ENCODE measurements at regions not wholly inside any gene's neighbourhood (a gene's known extent, or its start where the extent isn't known, plus 50 kb on each side); places are given as distances from the start of the nearest gene placed in this dataset.

- FAIRE-seq = peak; percentile 20
- TF ChIP-seq POLR2A (IDR thresholded peaks at IDR 0.05; ENCODE audit: low read depth, low read length) = no peak
Measured at GRCh38 chr3:83843716-83844115, 1115.1 kb upstream of the CADM2 start.

DNA sequence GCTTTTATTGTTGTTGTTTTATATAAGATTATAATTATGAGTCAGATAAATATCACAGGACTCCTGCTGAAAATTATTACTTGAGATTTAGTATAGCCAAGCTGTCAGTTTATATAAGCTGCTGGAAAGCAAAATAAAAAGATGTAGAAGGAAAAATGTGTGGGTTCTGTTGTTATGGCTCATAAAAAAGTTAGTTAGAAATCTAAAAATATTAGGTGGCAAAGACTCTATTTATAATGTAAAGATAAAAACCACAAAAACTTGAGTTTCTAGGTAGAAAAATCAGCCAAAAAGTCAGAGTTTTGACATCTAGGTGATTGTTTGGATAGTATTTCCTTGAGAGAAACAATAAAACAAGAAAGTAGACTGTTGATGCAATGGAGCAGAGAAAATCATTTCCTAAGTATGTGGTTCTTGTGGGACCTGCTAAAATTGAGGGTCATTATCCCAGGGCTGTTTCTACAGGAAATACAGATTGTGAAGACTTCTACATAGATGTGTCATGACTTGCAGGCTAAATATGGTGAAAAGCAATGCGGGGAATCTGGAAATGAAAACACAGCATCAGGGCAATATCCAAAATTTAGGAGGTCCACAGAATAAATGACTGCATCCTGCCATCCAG lies 1109.6 kb upstream of the CADM2 start:
- DNase-seq (ENCODE audit: insufficient read length, low spot score) (no peak), FAIRE-seq (no peak)
- no peak for TF ChIP-seq POLR2A (IDR thresholded peaks at IDR 0.05; ENCODE audit: low read depth, low read length)

More at GRCh38 chr3:83843716-83844115, 1115.1 kb upstream of the CADM2 start:
- no peak for DNase-seq (ENCODE audit: insufficient read length, low spot score)

- DNase-seq (ENCODE audit: insufficient read length, low spot score) = no peak
- FAIRE-seq = no peak
- TF ChIP-seq POLR2A (IDR thresholded peaks at IDR 0.05; ENCODE audit: low read depth, low read length) = no peak
Measured at GRCh38 chr3:83863380-83863779, 1095.4 kb upstream of the CADM2 start.

GRCh38 chr3:83868909-83869567 lies 1089.8 kb upstream of the CADM2 start:
- DNase-seq (ENCODE audit: insufficient read length, low spot score) (no peak), FAIRE-seq (no peak)
- no peak for TF ChIP-seq POLR2A (IDR thresholded peaks at IDR 0.05; ENCODE audit: low read depth, low read length)

- FAIRE-seq (peak; percentile 23), DNase-seq (ENCODE audit: insufficient read length, low spot score) (no peak)
Measured at GRCh38 chr3:83873550-83873949, 1085.2 kb upstream of the CADM2 start.

DNA sequence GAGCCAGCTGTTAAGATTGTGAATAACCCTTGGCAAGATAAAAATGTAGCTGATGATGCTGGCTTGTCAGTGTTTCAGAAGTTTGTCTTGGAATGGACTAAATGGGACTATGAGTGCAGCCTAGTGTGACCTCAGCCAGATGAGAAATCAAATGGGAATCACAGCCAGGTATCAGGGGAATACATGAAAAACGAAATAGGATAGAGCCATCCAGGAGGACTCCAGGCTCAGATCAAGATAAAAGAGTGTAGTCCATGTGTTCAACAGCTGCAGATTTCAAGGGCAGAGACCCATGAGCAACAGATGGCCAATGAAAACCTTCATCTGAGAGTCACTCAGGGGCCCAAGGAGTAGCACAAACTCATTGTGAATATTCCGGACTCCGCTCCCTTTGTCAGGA lies 1080.9 kb upstream of the CADM2 start:
- no peak for DNase-seq (ENCODE audit: insufficient read length, low spot score)
- FAIRE-seq = no peak
- TF ChIP-seq POLR2A (IDR thresholded peaks at IDR 0.05; ENCODE audit: low read depth, low read length) = no peak

More at GRCh38 chr3:83873550-83873949, 1085.2 kb upstream of the CADM2 start:
- no peak for TF ChIP-seq POLR2A (IDR thresholded peaks at IDR 0.05; ENCODE audit: low read depth, low read length)

DNA sequence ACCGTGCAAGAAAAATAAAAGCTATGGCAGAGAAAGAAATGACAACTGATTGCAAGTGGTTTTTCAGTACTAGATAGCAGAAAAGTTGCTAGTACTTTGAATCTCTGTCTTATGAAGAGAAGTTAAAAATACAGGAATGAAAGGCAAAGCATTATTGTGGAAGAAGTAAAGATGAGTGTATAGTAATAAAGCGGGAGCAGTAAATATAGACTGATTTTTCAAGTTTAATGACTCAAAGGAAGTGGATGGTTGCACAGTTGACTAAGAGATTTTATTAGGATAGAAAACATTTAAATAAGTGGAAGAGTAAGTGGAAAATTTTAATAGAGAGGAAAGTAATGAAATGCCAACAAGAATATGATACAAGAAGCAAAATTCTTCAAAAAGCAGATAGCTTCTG lies 1076.1 kb upstream of the CADM2 start:
- FAIRE-seq (no peak), DNase-seq (ENCODE audit: insufficient read length, low spot score) (no peak)
- TF ChIP-seq POLR2A (IDR thresholded peaks at IDR 0.05; ENCODE audit: low read depth, low read length) = no peak

GRCh38 chr3:83890039-83890762 lies 1068.6 kb upstream of the CADM2 start:
- DNase-seq (ENCODE audit: insufficient read length, low spot score) (no peak), FAIRE-seq (no peak)
- no peak for TF ChIP-seq POLR2A (IDR thresholded peaks at IDR 0.05; ENCODE audit: low read depth, low read length)

DNA sequence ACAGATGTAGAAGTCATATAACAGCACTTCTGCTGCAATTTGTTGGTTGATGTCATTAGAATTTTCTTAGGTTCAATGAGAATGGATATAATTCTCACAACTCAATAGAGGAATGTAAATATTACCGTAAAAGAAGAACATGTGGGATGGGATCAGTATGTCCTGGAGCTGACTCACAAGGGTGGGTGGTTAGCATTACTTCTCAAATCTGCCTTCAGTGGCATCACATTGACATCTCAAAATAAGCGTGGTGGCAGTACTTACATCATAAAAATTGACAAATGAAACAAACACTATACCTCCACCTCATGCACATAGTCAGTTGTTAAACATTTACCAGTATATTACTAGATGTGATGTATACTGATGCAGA lies 1068.0 kb upstream of the CADM2 start:
- FAIRE-seq (no peak), DNase-seq (ENCODE audit: insufficient read length, low spot score) (no peak)
- no peak for TF ChIP-seq POLR2A (IDR thresholded peaks at IDR 0.05; ENCODE audit: low read depth, low read length)

GRCh38 chr3:83894223-83894622 lies 1064.6 kb upstream of the CADM2 start:
- TF ChIP-seq POLR2A (IDR thresholded peaks at IDR 0.05; ENCODE audit: low read depth, low read length) = no peak
- DNase-seq (ENCODE audit: insufficient read length, low spot score) (no peak), FAIRE-seq (no peak)

GRCh38 chr3:83895892-83896291 lies 1062.9 kb upstream of the CADM2 start:
- TF ChIP-seq POLR2A (IDR thresholded peaks at IDR 0.05; ENCODE audit: low read depth, low read length) = no peak
- FAIRE-seq (no peak), DNase-seq (ENCODE audit: insufficient read length, low spot score) (no peak)

DNA sequence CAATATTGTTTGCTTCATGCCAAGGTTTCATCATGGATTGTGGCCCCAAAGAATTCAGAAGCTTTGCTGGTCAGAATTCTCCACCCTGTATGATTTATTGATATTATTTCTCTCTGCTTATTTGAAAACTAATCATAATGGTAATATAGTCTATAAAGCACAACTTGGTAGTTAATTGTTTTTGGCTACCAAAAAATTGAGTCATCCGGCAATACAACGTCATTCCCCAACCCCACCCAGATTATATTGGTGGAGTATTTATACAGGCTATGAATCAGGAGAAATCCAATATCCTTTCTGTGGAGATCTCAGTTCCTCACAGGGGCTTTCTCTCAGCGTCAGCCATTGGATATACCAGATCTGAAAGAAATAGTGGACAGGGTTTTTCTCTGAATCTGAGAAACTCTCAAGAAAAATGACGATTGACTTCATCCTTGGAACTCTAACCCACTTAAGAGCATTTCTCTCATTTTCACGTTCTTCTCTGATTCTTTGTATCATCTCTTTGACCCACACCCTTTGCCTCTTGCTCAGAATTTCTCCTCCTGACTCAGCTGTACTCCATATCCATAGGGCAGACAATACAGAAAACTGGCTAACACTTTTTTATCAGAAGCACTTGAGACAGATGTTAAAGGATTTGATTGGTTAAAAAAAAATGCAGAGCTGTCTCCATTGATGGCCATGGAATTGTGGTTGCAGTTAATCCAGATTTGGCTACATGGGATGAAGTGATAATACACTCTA lies 1055.8 kb upstream of the CADM2 start:
- TF ChIP-seq POLR2A (IDR thresholded peaks at IDR 0.05; ENCODE audit: low read depth, low read length) = no peak
- FAIRE-seq (no peak), DNase-seq (ENCODE audit: insufficient read length, low spot score) (no peak)

DNA sequence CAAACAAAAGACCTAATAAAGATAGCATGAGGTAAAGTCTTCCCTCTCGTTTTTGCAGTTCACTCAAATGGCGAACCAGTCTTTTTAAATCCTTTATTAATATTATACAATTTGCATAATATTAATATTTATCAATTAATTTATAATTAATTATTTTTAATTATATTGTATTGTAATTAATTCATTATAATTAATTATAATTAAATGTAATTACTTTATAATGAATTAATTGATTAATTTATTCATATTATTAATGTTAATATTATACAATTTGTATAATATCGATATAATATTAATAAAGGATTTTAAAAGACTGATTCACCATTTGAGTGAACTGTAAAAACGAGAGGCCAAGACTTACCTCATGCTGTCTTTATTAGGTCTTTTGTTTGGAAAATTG lies 1045.4 kb upstream of the CADM2 start:
- no peak for FAIRE-seq
- no peak for TF ChIP-seq POLR2A (IDR thresholded peaks at IDR 0.05; ENCODE audit: low read depth, low read length)

GRCh38 chr3:83926291-83926690 lies 1032.5 kb upstream of the CADM2 start:
- DNase-seq (ENCODE audit: insufficient read length, low spot score) = no peak
- no peak for TF ChIP-seq POLR2A (IDR thresholded peaks at IDR 0.05; ENCODE audit: low read depth, low read length)
- FAIRE-seq = no peak

More for the DNA sequence above, 1045.4 kb upstream of the CADM2 start:
- DNase-seq (ENCODE audit: insufficient read length, low spot score) = no peak
